WERI-Rb-1 (cell line): ENCODE measurements at regions not wholly inside any gene's neighbourhood (a gene's known extent, or its start where the extent isn't known, plus 50 kb on each side); places are given as distances from the start of the nearest gene placed in this dataset.

ENCODE experiments used
- DNase-seq: peaks from one replicate; pipeline ENCODE4 v3.0.0-alpha.2; 2020
- H3K27ac ChIP-seq: fragments of 250-450 bp; sonication (Bioruptor Pico); 2 replicates; pipeline ENCODE4 v1.5.1; 2020; ENCODE audit warnings: mild to moderate bottlenecking, moderate library complexity
- H3K27me3 ChIP-seq: fragments of 250-450 bp; sonication (Bioruptor Pico); 2 replicates; pipeline ENCODE4 v1.5.1; 2021; ENCODE audit warnings: mild to moderate bottlenecking, low read depth, moderate library complexity; ENCODE audit not compliant: insufficient read depth, severe bottlenecking
- H3K36me3 ChIP-seq: fragments of 250-450 bp; sonication (Bioruptor Pico); 2 replicates; pipeline ENCODE4 v1.5.1; 2020; ENCODE audit warnings: mild to moderate bottlenecking, moderate library complexity
- H3K4me3 ChIP-seq: 2 replicates; pipeline ENCODE4 v1.5.1; 2011; ENCODE audit warnings: low read depth, mild to moderate bottlenecking, control low read depth, low read length
- H3K9me3 ChIP-seq: fragments of 250-450 bp; sonication (Bioruptor Pico); 2 replicates; pipeline ENCODE4 v1.5.1; 2021; ENCODE audit warnings: mild to moderate bottlenecking, moderate library complexity; ENCODE audit not compliant: severe bottlenecking
- TF ChIP-seq, protein P1 (sequence below): IDR thresholded peaks from 2 replicates; pipeline ENCODE4 v1.5.1; 2011; ENCODE audit warnings: low read depth, mild to moderate bottlenecking, control low read depth, inconsistent platforms, low read length

GRCh38 chr4:187191676-187192075 is 468.0 kb upstream of the FAT1 start:
- H3K9me3 ChIP-seq: no peaks in the 10 kb centered on the region
- no peak overlapping the region for H3K4me3 ChIP-seq
- peaks cover 94% of the 10 kb centered on the region for H3K27me3 ChIP-seq
- DNase-seq: no peak
- TF ChIP-seq, protein P1, sequence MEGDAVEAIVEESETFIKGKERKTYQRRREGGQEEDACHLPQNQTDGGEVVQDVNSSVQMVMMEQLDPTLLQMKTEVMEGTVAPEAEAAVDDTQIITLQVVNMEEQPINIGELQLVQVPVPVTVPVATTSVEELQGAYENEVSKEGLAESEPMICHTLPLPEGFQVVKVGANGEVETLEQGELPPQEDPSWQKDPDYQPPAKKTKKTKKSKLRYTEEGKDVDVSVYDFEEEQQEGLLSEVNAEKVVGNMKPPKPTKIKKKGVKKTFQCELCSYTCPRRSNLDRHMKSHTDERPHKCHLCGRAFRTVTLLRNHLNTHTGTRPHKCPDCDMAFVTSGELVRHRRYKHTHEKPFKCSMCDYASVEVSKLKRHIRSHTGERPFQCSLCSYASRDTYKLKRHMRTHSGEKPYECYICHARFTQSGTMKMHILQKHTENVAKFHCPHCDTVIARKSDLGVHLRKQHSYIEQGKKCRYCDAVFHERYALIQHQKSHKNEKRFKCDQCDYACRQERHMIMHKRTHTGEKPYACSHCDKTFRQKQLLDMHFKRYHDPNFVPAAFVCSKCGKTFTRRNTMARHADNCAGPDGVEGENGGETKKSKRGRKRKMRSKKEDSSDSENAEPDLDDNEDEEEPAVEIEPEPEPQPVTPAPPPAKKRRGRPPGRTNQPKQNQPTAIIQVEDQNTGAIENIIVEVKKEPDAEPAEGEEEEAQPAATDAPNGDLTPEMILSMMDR: no peak
- no peak overlapping the region for H3K27ac ChIP-seq
- no peaks in the 10 kb centered on the region for H3K36me3 ChIP-seq

- Histone ChIP-seq H3K36me3 (no peaks in the 10 kb centered on the region), H3K9me3 (no peaks in the 10 kb centered on the region), H3K27me3 (peaks cover 91% of the 10 kb centered on the region), H3K27ac (no peak overlapping the region), H3K4me3 (no peak overlapping the region)
- TF ChIP-seq, protein P1: no peak
- no peak for DNase-seq
Measured at GRCh38 chr4:187192266-187192665, 468.6 kb upstream of the FAT1 start.

- no peak for DNase-seq
- no peak overlapping the region for H3K4me3 ChIP-seq
- H3K27ac ChIP-seq: no peak overlapping the region
- no peaks in the 10 kb centered on the region for H3K9me3 ChIP-seq
- TF ChIP-seq, protein P1: no peak
- H3K27me3 ChIP-seq: peaks cover 88% of the 10 kb centered on the region
- no peaks in the 10 kb centered on the region for H3K36me3 ChIP-seq
Measured at GRCh38 chr4:187193141-187193540, 469.5 kb upstream of the FAT1 start.

DNA sequence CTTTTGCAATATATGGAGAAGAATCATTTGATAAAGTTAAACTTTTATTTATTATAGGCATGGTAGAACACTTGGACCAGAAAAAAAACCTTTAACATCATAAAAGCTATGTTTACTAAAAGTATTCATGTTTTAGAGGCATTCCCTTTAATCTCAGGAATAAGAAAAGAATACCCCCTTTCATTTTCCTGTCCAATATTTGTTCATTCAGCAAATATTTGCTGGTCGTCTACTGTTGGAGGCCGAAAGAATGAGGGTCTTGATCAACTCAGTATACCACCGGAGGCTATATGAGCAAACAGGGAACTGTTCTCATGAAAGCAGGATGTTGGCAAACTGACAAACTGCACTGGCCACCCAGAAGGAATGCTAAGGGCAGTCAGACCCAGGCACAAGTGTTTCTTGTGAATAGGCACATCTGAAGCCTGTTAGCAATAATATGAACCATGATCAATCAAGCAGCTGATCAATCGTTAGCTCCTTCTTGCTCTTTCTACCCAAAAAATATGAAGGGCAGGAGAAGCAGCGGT is 480.8 kb upstream of the FAT1 start:
- TF ChIP-seq, protein P1: no peak
- Histone ChIP-seq H3K4me3 (no peak overlapping the region), H3K36me3 (no peaks in the 10 kb centered on the region), H3K27ac (no peak overlapping the region), H3K27me3 (peaks cover 48% of the 10 kb centered on the region), H3K9me3 (no peaks in the 10 kb centered on the region)
- DNase-seq: no peak

- no peak for DNase-seq
- Histone ChIP-seq H3K4me3 (no peak overlapping the region), H3K9me3 (no peaks in the 10 kb centered on the region), H3K27me3 (peaks cover 68% of the 10 kb centered on the region), H3K27ac (no peak overlapping the region), H3K36me3 (no peaks in the 10 kb centered on the region)
- TF ChIP-seq, protein P1: no peak
Measured at GRCh38 chr4:187207931-187208330, 484.3 kb upstream of the FAT1 start.

DNA sequence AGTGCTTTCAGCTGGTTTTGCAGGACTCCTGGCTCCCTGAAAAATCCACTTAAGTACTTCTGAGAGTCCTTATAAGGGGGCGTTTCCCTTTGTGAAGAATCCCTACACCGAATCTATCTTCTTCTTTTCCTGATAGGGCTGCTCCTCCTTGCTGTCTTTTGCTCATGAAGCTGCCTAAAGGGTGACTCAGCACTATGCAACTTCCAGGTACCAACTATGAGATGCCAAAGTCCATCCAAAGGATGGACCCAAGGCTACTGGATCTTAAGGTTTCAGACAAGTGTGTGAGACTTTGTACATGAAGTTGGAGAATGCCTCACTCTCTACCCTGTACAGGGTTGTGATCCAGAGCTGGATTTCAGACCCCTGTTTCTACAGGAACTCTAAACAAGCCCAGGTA is 485.0 kb upstream of the FAT1 start:
- Histone ChIP-seq H3K4me3 (no peak overlapping the region), H3K9me3 (no peaks in the 10 kb centered on the region), H3K36me3 (no peaks in the 10 kb centered on the region), H3K27me3 (peaks cover 75% of the 10 kb centered on the region), H3K27ac (no peak overlapping the region)
- TF ChIP-seq, protein P1: no peak
- no peak for DNase-seq
